ENCODE measurements at regions not wholly inside any gene's neighbourhood (a gene's known extent, or its start where the extent isn't known, plus 50 kb on each side); places are given as distances from the start of the nearest gene placed in this dataset.
"Not testable (repeated sequence)": the region's sequence is repeated elsewhere in the genome, so short reads cannot be mapped to it uniquely, and the experiment has no call there.

DNA sequence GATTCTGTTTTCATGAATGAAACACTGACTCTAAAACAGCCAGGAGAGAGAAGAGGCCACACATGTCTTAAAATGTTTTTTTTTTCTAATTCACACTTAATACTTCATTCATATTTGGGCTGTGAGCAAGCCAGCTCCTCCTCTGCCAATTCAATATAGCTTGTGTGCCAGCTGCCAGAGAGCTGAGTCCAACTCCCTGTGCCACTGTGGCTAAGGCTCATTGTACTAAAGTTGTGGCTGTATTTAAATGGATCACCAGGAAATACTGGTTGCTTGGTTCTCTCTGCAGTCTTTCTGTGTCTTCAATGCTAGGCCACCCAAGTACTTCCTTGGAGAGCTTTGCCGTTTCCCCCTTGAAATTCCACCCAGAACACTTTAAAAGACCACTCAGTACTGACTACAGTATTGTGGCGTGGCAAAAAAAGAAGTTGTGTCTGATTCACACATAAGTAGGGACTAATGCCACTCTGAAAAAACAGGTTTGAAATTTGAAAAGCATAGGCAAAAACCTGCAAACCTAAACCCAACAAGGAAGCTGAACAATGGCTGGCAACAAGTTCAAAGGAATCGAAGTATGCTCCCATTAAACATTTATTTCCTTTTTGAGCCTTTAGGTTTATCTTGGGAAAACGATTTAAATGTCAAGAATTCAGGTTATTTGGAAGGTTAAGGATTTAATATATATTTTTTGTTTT lies 524.7 kb downstream of the DIPK2A start:
- intact Hi-C loops (cut with DNase I), result no loop called here
- peak in 4 of 10 donors; percentile 6 to 32 (median 17) for DNase-seq

DNA sequence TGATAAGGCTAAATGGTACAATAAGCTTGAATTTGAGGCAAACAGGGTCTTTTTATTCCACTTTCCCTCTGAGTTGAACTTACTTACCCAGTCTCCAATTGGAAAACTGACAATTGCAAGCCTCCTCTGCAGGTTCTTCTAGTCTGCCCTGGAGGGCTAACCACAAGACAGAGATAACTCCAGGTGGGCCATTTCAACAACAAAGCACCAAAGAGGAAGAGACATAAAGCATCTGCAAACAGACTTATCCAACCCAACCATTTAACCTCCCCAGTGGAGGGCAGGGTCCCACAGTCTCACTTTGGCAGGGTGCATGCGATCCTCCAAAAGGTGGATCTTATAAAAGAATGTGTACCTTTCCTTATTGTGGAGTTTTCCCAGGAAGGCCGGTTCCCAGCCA lies 525.8 kb downstream of the DIPK2A start:
- intact Hi-C loops (cut with DNase I), result no loop called here
- DNase-seq, result no peak

DNA sequence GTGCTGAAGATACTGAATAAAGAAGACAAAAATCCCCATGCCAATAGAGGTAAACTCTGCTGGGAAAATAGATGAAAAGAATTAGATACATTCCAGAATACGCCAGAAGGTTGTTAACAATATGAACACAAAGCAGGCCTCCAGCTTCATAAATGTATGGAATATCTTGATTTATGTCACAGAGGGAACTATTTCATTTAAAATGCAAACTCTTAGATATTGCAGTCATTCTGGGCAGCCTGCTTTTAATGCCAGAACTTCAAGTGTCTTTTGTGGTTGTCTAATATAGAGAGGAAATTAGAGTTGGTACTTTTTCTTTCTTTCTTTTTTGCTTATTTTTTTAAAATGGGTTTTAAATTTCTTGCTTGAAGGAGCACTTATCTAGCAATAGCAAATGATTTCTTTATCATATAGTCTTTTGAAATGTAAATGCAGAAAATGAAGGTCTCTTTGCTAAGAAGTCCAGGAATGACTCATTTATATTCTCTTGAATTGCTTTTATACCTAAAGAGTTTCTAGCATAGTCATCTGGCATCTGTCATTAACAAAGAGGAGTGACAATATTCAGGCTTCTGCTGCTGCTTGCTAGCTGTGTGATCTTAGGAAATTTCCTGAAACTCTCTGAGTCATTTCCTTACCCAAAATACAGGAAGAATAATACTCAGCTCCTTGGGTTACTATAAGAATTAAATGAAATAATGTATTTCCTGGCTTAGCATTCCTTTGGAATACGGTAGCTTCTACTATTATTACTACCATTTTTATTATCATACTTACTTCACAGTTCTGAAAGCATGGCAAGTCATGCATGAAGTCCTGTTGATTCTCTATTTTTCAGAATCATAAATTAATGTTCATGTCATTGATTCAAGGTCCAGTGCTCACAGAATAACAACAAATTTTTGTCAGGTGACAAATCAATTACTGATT lies 527.6 kb downstream of the DIPK2A start:
- DNase-seq, result no peak
- intact Hi-C loops (cut with DNase I), result no loop called here

DNA sequence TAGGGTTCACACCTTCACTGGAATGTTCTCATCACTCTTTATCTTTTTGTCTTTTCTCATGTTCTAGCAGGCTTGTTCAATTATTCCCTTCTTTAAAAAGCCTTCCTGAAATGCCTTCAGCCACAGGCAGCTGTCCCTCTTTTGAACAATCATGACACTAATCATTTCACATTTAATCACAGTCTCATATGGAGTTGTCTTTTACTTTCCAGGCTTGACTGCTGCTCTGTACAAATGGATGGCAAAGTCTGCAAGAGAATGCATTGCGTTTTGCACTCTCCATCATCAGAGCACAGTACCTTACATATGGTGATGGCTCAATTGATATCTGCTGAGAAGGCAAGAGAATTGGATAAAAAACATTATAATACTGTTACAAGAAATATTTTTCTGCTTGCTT lies 529.8 kb downstream of the DIPK2A start:
- intact Hi-C loops (cut with DNase I), result no loop called here
- DNase-seq, result no peak

DNA sequence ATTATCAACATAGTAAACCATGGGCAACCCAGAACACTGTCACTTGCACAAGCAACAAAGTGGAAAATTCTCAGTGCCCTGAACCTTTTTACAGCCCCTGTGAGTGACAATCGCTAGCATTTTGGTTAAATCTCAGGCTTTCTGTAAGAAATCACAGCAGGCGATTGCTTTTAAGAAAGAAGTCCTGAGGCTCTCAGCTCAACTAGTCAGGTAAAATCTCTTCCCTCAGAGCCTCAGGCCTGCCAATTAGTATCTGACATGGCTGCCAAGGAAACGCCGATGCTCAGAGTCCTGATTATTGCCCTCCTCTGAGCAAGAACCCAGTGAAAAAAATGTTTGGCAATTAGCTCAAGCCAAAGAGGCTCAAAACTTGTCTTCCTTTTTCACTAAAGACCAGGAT lies 530.8 kb downstream of the DIPK2A start:
- intact Hi-C loops (cut with DNase I), result no loop called here
- no peak for DNase-seq

DNA sequence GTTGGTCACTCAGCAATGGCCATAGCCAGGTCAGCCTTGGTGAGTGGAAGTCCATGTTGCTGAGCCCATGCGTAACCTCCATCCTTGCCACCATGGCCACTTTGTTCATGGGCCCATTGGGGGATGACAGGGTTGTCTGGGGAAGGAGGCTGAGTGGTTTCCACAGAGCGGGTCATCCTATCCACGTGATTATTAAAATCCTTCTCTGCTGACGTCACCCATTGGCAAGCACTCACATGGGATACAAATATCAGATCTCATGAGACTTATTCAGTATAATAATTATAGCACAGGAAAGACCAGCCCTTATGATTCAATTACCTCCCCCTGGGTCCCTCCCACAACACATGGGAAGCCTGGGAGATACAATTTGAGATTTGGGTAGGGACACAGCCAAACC lies 534.8 kb downstream of the DIPK2A start:
- DNase-seq; intact Hi-C loops (cut with DNase I): not testable (repeated sequence)

DNA sequence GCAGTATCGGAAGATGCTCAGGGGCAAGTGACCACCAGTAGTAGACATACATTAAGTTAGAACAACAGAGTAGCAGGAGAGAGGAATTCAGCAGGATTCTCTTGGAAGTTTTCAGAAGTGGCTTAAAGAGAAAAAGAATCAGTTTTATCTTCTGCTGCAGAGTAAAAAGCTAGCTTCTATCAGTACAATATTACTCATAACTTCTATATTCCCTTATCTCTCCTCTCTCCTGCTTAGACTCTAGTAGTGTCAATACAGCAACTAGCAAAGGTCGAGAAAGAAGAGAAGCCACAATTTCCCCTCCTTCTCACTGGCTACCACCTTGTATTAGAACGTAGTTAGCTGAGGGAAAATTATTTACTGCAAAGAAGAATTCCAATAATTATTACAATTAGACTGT lies 539.7 kb downstream of the DIPK2A start:
- DNase-seq, result no peak
- intact Hi-C loops (cut with DNase I), result no loop called here

DNA sequence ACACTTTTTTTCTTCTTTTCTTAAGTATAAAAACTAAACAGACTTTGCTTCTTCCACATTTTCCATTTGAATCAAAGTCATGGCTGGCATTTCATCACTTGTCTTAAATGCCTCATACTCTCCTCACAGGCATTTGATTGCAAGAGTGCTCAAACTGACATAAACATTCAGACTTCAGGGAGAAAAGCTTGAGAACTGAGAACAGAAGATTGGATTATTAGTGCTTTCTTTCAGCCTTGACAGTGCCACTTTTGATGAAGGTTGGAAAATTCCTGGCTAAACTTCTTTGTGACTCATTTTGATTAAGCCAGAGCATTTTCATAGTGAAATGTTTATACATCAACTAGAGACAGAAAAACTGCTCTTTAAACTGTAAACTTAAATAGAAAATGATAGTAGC lies 544.4 kb downstream of the DIPK2A start:
- DNase-seq, result no peak
- intact Hi-C loops (cut with DNase I), result no loop called here

DNA sequence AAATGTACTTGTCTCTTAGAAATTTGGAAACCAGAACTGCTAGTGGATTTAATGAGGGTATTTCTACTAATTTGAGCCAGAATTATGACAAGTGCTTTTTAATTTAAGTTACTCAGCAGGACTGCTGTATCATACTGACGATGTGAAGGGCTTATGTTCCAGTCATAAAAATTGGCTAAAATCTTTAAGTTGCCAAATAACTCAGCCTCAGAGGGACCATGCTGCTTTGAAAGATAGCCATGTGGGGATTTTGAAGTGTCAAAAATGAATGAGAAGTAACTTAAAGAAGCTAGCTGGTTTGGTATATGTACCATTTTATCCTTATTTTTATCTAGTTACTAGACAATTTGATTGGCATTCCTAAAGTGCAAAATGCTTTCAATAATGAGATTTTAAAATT lies 545.0 kb downstream of the DIPK2A start:
- intact Hi-C loops (cut with DNase I), result no loop called here
- no peak for DNase-seq

DNA sequence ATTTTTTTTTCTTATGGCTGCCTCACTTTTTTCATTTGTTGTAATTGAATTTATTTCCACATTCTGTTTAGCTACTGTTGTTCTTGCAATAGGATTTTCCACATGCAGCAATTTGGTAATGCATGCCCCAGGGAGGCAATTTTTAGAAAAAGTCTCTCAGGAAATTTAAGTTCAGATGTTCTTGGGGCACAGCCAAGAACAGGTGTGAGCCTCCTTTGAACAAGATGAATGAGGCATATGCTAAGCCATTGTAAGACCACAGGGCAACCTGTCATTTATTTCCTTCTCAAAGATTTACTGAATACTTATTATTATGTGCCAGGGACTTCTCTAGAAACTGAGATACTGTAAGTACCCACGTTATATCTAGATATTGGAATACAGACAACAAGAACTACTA lies 549.5 kb downstream of the DIPK2A start:
- no peak for DNase-seq
- intact Hi-C loops (cut with DNase I), result no loop called here

DNA sequence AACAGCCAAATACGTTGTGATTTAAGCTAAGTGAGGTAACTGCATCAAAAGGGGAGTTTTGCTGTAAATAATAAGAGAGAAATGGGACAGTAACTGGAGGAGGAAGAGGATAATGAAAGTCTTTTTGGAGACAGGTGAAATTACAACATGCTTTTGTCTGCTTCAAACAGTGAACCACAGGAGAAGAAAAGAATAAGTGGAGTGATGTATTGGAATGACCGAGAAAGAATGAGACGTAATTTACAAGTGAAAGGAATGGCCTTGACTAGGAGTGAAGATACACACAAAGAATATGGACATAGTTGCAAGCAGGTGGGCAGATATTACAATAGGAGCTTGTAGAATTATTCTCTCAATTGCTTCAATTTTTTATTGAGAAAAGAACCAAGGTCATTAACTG lies 550.8 kb downstream of the DIPK2A start:
- no peak for DNase-seq
- intact Hi-C loops (cut with DNase I), result no loop called here

DNA sequence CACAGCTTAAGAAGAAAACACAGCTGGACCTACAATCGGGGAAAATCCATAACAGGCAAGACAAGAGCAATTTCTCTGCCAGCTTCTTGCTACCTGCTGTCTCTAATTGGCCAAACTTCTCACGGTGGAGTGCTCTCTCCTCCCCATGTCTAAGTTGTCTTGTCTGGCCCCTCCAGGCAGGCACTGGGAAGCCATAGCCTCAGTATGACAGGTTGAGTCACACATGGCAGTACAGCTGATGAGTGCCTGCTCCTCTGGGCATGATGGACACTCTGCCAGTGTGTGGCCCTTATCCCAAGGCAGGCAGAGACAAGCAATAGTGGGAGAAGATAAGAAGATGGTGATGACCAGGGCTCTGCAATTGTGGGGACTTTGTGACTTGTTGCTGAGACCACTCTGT lies 551.8 kb downstream of the DIPK2A start:
- intact Hi-C loops (cut with DNase I), result no loop called here
- peak in 2 of 10 donors; percentile 63 to 70 for DNase-seq

DNA sequence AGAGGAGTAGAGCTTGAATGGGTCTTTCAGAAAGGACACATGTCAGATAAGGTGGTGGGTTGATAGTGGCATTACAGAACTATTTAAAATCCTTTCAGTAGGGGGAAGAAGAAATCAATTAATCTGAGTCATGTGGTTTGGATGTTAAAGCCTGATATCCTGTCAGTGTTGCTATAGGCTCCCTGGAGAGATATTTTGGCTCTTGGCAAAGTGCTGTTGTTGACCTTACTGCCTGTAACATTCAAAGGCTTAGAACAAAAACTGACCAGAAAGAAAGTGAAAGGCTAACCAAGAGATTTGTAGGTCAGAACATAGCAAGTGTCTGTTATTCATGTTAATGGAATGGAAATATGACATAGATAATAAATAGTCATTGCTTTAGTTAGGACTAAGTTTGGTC lies 552.9 kb downstream of the DIPK2A start:
- no peak for DNase-seq
- intact Hi-C loops (cut with DNase I), result no loop called here

DNA sequence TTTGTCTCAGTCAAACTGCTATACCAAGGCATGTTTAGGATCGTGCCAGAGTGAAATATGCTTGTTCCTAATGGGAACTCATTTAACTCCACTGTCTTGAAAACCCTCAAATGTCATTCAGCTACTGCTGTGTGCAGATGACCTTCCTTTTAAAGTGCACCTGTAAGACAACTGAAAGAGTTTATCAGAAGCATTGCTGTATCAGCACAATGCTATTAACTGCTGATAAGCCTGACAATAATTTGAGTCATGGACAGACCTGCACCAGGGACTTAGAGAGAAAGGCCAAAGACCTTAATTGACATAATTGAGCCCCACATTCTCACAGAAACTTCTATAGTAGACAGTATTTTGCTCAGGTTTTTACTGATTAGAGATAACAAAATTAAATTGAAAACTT lies 557.9 kb downstream of the DIPK2A start:
- intact Hi-C loops (cut with DNase I), result no loop called here
- DNase-seq, result no peak

DNA sequence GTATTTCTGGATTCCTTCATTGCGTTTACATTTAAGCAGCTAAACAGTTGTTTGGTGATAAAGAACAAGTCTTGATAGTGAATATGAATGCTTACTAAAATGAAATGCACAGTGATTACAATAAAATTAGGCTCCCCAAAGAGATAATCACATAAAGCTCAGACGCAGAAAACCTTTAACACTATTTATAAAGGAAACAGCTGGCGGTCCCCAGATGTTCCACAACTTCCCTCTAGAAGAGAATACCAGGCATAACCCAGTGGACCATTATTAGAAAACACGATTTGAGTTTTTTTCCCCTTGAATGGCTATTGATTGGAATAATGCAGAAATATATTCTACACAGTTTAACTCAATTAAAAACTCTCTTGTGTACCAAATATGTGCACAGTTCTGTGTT lies 573.2 kb downstream of the DIPK2A start:
- no peak for DNase-seq
- intact Hi-C loops (cut with DNase I), result no loop called here

DNA sequence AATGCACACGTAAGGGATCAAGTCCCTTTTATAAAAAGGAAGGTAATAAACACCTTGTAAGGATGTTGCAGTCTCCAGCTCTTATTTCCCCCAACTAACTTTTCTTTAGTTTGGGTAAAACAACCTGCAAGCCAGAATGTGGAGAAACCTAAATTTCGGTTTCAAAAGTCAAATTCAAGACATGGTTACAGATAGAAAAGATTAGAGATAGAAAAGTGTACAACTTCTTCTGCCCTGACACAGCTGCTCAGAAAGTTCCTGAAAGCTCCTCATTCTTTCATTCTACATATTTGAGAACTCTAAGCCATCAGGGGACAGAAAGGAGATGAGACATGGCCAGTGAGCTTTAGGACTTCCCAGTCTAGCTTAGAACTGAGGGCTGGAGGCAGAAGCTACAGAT lies 574.9 kb downstream of the DIPK2A start:
- intact Hi-C loops (cut with DNase I), result no loop called here
- DNase-seq, result no peak

DNA sequence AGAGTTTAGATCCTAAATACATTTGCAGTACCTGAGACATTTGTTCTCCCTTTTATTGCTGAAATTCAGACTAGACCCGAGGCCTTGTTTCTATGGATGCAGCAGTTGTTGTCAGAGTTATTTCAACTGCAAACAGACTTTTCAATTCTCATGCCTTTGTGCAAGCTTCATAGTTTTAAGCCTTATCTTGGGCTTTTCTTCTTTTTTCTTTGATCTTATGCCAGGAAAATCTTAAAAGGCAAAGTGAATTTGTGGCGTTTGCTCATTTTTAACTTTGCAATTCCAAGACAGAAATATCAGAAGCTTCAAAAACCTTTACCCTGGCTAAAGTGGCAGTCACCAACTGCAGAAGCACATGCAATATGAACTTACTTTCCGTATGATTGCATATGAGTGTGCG lies 576.7 kb downstream of the DIPK2A start:
- intact Hi-C loops (cut with DNase I), result no loop called here
- DNase-seq, result no peak

DNA sequence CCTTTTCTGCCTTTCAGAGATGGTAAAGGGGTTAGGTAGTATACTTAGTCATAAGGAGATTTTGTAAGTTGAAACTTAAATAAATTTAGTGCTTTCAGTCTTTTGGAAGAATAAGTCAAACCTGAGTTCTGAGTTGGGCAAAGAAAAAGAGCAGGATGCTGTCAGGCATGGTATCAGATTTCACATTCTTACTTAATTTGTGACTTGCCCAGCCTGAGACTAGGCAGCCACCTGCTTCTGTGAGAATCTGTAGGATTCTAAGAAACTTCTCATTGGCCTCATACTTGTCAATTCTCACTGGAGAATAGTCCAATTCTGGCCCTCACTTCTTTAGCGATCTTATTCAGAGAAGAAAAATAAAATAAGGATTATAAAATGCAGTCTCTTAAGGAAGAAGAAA lies 577.5 kb downstream of the DIPK2A start:
- DNase-seq, result no peak
- intact Hi-C loops (cut with DNase I), result no loop called here

DNA sequence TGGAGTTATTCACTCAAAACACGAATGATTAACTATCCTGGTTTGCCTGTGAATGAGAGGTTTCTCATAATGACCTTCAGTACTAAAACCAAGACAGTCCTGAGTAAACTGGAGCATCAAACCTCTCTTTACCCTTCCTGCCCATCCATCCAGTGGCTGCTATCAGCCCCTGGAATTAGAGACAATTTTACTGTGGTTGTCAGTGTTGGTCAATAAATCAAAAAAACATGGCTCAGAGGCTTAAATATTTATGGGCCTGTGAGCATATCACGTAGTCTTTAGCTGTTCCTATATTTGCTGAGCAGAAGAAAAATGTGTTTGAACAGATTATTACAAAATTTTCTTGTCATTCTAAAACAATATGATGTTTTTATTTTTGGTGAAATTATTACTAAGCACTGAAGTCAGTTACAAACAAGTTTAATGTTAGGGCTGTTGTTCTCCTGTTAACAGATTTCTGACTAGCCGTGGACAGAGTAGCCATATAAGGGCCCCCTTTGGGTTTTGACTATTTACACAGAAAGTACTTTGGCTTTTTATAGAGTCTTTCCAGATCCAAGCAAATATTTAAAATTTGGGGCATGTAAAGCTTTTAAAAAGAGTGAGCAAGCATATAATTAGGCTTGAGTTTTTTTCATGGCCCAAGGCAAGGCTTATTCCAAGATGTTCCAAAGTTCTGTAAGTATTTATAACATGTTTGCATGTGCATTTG lies 580.9 kb downstream of the DIPK2A start:
- intact Hi-C loops (cut with DNase I), result no loop called here
- no peak for DNase-seq

DNA sequence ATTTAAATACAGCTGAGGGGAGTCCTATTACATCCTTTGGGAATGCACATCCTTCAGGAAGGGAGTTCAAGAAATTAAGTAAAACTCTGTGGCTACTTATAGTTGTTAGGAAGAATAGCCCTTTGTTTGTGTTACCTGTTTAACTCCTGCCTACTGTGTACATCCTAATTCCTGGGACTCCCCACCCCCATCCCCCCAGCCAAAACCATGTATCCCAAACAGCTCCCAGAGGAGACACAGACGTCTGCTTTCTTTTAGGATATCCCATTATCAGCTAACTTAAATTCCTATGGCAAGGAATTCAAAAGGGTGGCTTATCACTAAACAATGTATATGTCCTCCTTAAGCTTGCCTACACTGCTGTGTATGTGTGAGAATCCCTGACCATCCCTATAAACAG lies 581.7 kb downstream of the DIPK2A start:
- intact Hi-C loops (cut with DNase I), result no loop called here
- no peak for DNase-seq

DNA sequence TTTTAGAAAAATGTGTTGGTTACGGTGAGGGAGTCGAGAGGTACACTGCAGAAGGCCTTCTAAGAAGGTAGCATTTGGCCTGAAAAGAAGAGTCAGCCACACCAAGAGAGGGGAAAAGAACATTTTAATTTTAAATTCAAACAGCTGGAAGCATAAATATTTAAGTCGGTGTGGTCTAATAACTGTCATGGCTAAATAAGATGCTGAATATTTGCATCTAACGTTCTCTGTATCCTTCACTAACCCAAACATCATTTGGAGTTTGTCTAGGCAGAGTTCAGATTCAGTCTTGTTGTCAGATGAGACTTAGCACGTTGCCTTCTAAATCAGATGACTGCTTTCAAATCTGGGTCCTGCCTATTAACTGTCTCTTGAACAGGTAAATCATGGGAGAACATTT lies 583.3 kb downstream of the DIPK2A start:
- DNase-seq, result no peak
- intact Hi-C loops (cut with DNase I), result loop anchor here (5.0 kb wide), 1 partner anchor 847 kb away; no protein-coding TSS in a partner anchor
